Stomach (tissue), 8 donors: ENCODE measurements at regions not wholly inside any gene's neighbourhood (a gene's known extent, or its start where the extent isn't known, plus 50 kb on each side); places are given as distances from the start of the nearest gene placed in this dataset.

ENCODE experiments used
- DNase-seq, 2 donors: peaks; one replicate each; pipeline versions ENCODE4 v3.0.0 to v3.0.0-alpha.2; 2013 to 2019
- H3K27ac ChIP-seq, 5 donors: fragments of 200-600 bp in 4 of 5; sonication (generic) in 4 of 5; one replicate each; pipeline ENCODE4 v1.5.1; 2013 to 2019; ENCODE audit warnings: mild to moderate bottlenecking in 1 of 5, moderate library complexity in 1 of 5
- H3K27me3 ChIP-seq, 3 donors: fragments of 200-600 bp; sonication (generic); one replicate each; pipeline ENCODE4 v1.5.1; 2017 to 2019; ENCODE audit warnings: mixed run types in 1 of 3
- H3K36me3 ChIP-seq, 4 donors: fragments of 200-600 bp; sonication (generic); 1 replicate in 3 of 4; 2 replicates in 1 of 4; pipeline ENCODE4 v1.5.1; 2016 to 2019
- H3K4me1 ChIP-seq, 4 donors: fragments of 200-600 bp; sonication (generic); one replicate each; pipeline ENCODE4 v1.5.1; 2016 to 2019
- H3K4me3 ChIP-seq, 4 donors: fragments of 200-600 bp; sonication (generic) in 3 of 4; one replicate each; pipeline ENCODE4 v1.5.1; 2016 to 2019; ENCODE audit warnings: mild to moderate bottlenecking in 1 of 4
- H3K9me3 ChIP-seq, 4 donors: fragments of 200-600 bp; sonication (generic); one replicate each; pipeline ENCODE4 v1.5.1; 2016 to 2019
- CTCF ChIP-seq, 7 experiments: fragments of 450-650 bp in 4 of 7; fragments of 200-600 bp in 3 of 7; sonication (generic) in 3 of 7; IDR thresholded peaks; one replicate each; pipeline ENCODE4 v1.5.1; 2016 to 2019; ENCODE audit warnings: antibody characterized with exemption in 7 of 7, control low read depth in 2 of 7, mild to moderate bottlenecking in 1 of 7
- EP300 ChIP-seq: sonication (generic); formaldehyde crosslinking; IDR thresholded peaks from one replicate; pipeline ENCODE4 v1.6.1; 2017; ENCODE audit warnings: antibody characterized with exemption
- POLR2A ChIP-seq, 4 donors: fragments of 450-650 bp; IDR thresholded peaks; one replicate each; pipeline ENCODE4 v1.6.1; 2016; ENCODE audit warnings: antibody characterized with exemption in 4 of 4, control low read depth in 2 of 4, mild to moderate bottlenecking in 1 of 4, moderate library complexity in 1 of 4
- POLR2AphosphoS5 ChIP-seq, 3 donors: sonication (generic); formaldehyde crosslinking; IDR thresholded peaks; one replicate each; pipeline ENCODE4 v1.6.1; 2016; ENCODE audit warnings: antibody characterized with exemption in 3 of 3
- WGBS, 5 donors: extraction: QIAGEN DNeasy Blood & Tissue Kit in 3 of 5; methylation state at CpG; one replicate each; pipeline versions ENCODE4 v1.1.5 to v1.1.7; 2013 to 2018; 5-methylcytosine and 5-hydroxymethylcytosine counted together
- intact Hi-C: fragments of 100-400 bp; cut with DNase I; formaldehyde crosslinking; loops from one replicate; pipeline ENCODE4 v1.15.1; 2023; ENCODE audit warnings: low total_unique reads
- donor health status: healthy with polysubstance abuse.
- donor health status: Bipolar disorder and iron deficiency.
- donor health status: healthy.

GRCh38 chr5:175805256-175806011 lies 65.9 kb upstream of the CPLX2 start:
- TF ChIP-seq POLR2AphosphoS5 (IDR thresholded peaks at IDR 0.05) (no peak), POLR2A (IDR thresholded peaks at IDR 0.05) (no peak), EP300 (no peak), CTCF (IDR thresholded peaks at IDR 0.05) (no peak)

GRCh38 chr5:175808711-175809110 lies 62.7 kb upstream of the CPLX2 start:
- H3K36me3 ChIP-seq: no peaks in the 10 kb centered on the region
- peaks cover 0 to 68% (median 3%) of the 10 kb centered on the region in 3 donors for H3K27me3 ChIP-seq
- TF ChIP-seq EP300 (no peak), POLR2AphosphoS5 (IDR thresholded peaks at IDR 0.05) (no peak), POLR2A (IDR thresholded peaks at IDR 0.05) (no peak), CTCF (IDR thresholded peaks at IDR 0.05) (no peak)
- 73 to 96% (median 89%) methylated on average over 6 of the region's 6 CpGs for WGBS, 5 donors
- no peaks in the 10 kb centered on the region for H3K9me3 ChIP-seq
- no peaks in the 10 kb centered on the region for H3K4me1 ChIP-seq
- DNase-seq: no peak
- no peak overlapping the region for H3K4me3 ChIP-seq
- H3K27ac ChIP-seq: no peak overlapping the region
- intact Hi-C loops: no loop called here

More at GRCh38 chr5:175805256-175806011, 65.9 kb upstream of the CPLX2 start:
- intact Hi-C loops: no loop called here
- Histone ChIP-seq H3K4me3 (no peak overlapping the region), H3K4me1 (no peaks in the 10 kb centered on the region), H3K9me3 (no peaks in the 10 kb centered on the region), H3K36me3 (no peaks in the 10 kb centered on the region), H3K27me3 (peaks cover 0 to 93% (median 3%) of the 10 kb centered on the region in 3 donors), H3K27ac (no peak overlapping the region)
- 63 to 71% (median 68%) methylated on average over 12 of the region's 12 CpGs for WGBS, 5 donors
- DNase-seq: no peak

GRCh38 chr5:175809531-175810121 lies 61.8 kb upstream of the CPLX2 start:
- 46 to 63% (median 58%) methylated on average over 14 of the region's 14 CpGs for WGBS, 5 donors
- H3K4me3 ChIP-seq: no peak overlapping the region
- intact Hi-C loops: no loop called here
- no peak overlapping the region for H3K27ac ChIP-seq
- no peaks in the 10 kb centered on the region for H3K36me3 ChIP-seq
- H3K27me3 ChIP-seq: peaks cover 0 to 66% (median 3%) of the 10 kb centered on the region in 3 donors
- H3K9me3 ChIP-seq: no peaks in the 10 kb centered on the region
- no peak for TF ChIP-seq CTCF (IDR thresholded peaks at IDR 0.05)
- TF ChIP-seq POLR2AphosphoS5 (IDR thresholded peaks at IDR 0.05): no peak
- no peak for TF ChIP-seq EP300
- no peak for TF ChIP-seq POLR2A (IDR thresholded peaks at IDR 0.05)
- peak in 1 of 2 donors; percentile 55 for DNase-seq
- no peaks in the 10 kb centered on the region for H3K4me1 ChIP-seq

GRCh38 chr5:175810457-175810856 lies 60.9 kb upstream of the CPLX2 start:
- Histone ChIP-seq H3K27ac (no peak overlapping the region), H3K9me3 (no peaks in the 10 kb centered on the region), H3K36me3 (no peaks in the 10 kb centered on the region), H3K27me3 (peaks cover 0 to 68% (median under 1%) of the 10 kb centered on the region in 3 donors), H3K4me1 (no peaks in the 10 kb centered on the region), H3K4me3 (no peak overlapping the region)
- 68 to 78% (median 71%) methylated on average over 2 of the region's 2 CpGs for WGBS, 5 donors
- intact Hi-C loops: no loop called here
- DNase-seq: no peak
- TF ChIP-seq POLR2AphosphoS5 (IDR thresholded peaks at IDR 0.05): no peak
- no peak for TF ChIP-seq EP300
- TF ChIP-seq CTCF (IDR thresholded peaks at IDR 0.05): no peak
